ENCODE measurements at regions not wholly inside any gene's neighbourhood (a gene's known extent, or its start where the extent isn't known, plus 50 kb on each side); places are given as distances from the start of the nearest gene placed in this dataset.
"Not testable (repeated sequence)": the region's sequence is repeated elsewhere in the genome, so short reads cannot be mapped to it uniquely, and the experiment has no call there.

- not testable (repeated sequence) for DNase-seq
Observed at GRCh38 chr2:111430817-111431661, 310.3 kb downstream of the BCL2L11 start.

DNA sequence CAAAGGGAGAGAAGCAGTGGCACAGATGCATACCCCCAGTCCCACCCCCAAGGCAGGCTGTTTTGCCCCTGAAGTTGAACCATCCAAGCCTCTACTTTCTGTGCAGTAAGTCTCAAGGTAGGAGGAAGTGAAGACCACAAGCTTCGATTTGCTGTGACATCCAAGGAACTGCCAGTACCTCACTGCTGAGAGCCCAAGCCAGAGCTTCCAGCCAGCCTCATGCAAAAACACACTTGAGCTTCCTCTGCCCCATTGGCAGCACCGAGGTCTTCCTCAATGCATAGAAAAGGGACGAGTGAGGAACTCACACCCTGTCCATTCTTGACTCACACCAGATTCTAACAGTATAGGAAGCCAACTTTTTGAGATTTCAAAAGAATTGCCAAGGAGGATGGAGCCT, 311.7 kb downstream of the BCL2L11 start:
- DNase-seq: not testable (repeated sequence)

- DNase-seq: not testable (repeated sequence)
Observed at GRCh38 chr2:111432916-111433499, 312.3 kb downstream of the BCL2L11 start.

- DNase-seq: not testable (repeated sequence)
Observed at GRCh38 chr2:111433892-111434607, 313.3 kb downstream of the BCL2L11 start.

- not testable (repeated sequence) for DNase-seq
Observed at GRCh38 chr2:111434608-111434939, 313.9 kb downstream of the BCL2L11 start.

DNA sequence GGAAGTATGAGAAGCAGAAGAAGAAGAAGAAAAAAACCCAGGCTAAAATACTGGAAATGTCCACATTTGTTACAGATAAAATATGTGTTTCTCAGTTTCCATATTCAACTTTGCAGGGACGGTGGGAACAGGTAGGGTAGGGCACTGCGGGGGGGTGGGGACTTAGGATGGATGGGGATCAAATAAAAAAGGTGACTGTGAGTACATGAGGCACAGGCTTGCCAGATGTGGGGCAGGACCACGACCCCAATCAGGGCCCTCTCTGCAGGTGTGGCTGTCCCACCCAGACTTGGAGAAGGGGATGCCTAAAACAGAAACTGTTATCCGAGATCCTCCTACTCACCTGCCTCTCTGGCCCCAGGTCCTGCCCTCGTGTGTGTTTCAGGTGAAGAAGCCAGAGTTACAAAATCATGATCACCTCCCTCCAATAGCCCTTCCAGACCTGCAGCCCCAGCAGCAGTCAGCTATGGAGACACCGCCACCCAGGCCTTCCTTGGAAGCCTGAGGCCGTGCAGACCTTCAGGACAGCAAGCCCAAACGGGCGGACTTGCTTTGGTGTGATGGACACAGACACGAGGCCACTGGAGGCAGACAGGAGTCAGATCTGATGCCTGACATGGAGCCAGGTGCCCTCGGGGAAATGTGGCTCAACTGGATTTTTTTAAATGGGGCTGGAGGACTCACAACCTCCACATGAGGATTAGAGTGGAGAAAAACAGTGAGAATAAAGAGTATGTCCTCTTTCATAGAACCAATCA, 315.0 kb downstream of the BCL2L11 start:
- DNase-seq: not testable (repeated sequence)

- DNase-seq: not testable (repeated sequence)
Observed at GRCh38 chr2:111436411-111436810, 315.7 kb downstream of the BCL2L11 start.

DNA sequence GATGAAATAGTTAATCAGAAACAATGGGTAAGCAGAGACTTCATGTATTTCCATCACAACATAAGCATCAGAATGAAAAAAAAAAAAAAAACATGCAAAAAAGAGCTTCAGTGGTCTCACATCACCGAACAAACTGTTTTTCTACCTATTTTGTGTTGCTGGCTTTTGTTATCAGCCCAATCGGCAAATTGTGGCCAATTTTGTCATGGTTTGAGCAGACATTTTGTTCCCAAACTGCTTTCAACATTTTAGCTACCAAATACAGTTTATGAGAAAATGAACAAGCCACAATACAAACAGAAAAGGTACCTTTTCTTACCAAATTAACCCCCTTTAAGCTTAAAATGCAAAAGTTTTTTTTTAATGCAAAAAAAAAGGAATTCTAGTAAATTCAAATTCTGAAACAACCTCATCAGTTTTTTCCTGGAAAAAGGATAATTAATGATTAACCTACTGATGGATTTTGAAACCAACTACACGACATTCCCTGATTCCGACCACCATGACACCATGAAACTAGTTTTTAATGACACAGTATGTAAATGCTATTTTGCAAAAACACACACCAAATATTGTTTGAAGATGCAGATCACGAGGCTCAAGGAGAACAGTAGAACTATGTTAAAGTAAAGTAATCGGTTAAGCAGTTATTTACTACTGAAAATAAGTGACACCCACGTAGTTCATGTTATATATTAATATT, 316.7 kb downstream of the BCL2L11 start:
- not testable (repeated sequence) for DNase-seq

DNA sequence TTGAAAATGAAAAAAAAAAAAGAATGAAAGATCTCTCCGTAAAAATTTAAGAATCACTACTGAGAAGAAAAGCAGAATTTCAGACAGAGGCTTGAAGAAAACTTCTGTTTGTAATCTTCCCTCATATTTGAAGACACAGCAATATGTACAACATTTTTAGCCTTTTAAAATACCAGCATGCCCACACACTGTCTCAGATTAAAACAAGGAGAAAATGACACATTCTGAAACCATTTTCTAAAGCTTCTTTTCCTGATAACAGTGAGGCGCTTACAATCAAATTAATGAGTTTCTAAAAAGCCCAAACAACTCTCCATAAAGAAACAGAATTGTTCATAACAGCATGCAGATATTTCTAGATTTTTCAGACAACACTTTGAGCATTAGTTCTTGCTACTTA, 317.4 kb downstream of the BCL2L11 start:
- not testable (repeated sequence) for DNase-seq

GRCh38 chr2:111439237-111439636, 318.5 kb downstream of the BCL2L11 start:
- DNase-seq: not testable (repeated sequence)

DNA sequence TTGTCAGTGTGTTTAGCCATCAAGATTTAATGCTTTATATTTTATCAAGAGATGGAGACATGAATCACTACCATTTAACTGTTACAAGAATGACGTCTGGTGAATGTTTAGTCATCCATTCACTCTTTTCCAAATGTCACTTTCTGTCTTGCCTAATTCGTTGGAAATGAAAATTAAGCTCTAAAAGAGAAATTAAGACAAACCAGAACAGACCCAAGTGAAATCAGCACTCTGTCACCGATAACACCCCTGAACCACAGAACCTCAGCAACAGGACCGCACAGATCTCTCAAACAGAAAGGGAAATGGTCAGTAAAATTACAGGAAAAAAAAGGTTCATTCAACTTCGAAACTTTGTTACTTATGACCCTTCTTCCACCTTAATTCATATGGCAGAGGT, 320.9 kb downstream of the BCL2L11 start:
- DNase-seq: not testable (repeated sequence)

GRCh38 chr2:111442767-111443454, 322.2 kb downstream of the BCL2L11 start:
- not testable (repeated sequence) for DNase-seq

- not testable (repeated sequence) for DNase-seq
Observed at GRCh38 chr2:111444516-111444915, 323.8 kb downstream of the BCL2L11 start.

DNA sequence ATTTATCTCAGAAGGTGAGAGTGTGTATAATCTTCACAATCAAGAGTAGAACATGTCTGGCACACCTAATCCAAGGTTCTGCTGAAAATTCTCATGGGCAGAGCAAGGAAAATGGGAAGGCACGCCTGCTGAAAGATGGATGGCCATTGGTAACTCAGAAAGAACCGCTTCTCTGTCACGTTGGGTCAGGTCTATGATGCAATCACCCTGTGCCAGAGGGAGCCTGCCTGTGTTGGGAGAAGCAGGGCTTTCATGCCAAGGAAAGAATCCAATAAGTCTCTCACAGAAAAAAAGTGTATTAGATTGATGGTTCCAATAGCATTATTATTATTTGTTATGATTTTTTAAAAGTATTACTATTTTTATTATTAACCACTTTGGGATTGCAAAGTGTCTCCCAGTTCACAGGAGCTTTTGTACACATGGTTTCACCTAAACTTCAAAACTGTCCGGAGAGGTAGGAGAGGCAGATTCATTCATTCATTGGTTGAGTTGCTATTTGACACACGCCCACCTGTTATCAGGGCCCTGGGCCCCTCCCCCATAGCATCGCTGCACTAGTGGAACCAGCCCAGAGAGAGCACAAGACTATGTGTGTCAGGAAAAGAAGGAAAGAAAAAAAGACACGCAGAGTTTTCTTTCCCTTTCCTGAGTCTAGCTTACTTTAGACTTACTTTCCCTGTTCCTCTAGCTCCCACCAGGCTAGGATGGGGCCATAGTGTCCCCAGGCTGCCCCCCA, 324.6 kb downstream of the BCL2L11 start:
- not testable (repeated sequence) for DNase-seq

DNA sequence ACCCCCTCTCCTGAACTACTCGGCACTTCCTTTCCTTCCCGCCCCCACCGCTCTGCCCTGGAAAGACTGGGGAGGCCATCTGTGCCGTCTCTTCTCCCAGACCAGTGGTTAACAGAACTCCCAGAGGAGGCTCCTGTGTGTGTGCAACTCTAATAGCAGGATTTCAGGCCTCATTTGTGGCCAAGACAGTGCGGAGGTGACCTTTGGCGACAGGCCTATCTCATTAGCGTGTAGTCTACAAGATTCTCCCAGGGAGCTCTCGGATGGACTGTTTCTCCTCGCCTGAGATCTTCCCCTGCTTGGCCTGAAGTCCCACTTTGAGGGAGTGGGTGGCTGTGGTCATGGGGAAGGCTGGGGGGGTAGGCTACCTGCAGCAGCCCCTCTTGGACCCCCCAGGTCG, 325.2 kb downstream of the BCL2L11 start:
- not testable (repeated sequence) for DNase-seq

DNA sequence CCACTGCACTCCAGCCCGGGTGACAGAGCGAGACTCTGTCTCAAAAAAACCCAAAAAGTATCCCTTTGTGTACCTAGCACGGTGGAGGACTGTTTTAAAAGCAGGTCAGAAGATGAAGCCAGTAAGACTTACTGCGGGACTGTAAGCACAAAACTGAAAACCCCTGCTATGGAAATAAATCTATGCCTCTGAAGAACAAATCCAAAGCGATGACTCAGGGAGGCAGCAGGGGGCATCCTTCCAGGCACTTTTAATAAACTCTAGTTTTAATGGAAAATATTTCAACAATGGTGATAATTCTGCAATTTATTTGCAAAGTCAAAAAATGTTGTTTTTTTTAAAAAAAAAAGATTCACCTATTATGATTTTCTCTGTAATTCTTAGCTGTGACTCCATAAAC, 326.8 kb downstream of the BCL2L11 start:
- DNase-seq: not testable (repeated sequence)

- not testable (repeated sequence) for DNase-seq
Observed at GRCh38 chr2:111448796-111449195, 328.1 kb downstream of the BCL2L11 start.

- DNase-seq: not testable (repeated sequence)
Observed at GRCh38 chr2:111450526-111450925, 329.8 kb downstream of the BCL2L11 start.

DNA sequence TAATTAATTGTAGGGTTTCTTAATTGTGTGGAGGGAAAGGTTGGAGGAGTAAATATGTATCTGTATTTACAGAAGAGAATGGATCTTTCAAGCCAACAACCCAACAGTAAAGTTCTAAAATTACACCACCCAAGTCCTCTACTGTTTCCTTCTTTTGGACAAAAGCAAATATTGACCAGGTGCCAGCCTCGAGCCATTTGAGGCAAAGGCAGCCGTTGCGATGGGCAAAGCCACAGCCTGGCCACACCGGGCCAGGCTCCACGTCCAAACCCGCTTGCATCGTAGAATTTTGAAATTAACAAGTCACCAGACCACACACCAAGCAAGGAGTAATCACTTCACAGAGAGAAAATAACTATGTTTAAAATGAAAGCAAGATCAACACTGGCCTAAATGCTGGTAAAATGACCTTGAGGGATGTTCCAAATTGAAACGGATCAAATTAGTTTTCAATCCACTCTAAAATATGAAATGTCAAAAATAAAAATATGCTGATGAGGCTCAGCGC, 331.0 kb downstream of the BCL2L11 start:
- not testable (repeated sequence) for DNase-seq

DNA sequence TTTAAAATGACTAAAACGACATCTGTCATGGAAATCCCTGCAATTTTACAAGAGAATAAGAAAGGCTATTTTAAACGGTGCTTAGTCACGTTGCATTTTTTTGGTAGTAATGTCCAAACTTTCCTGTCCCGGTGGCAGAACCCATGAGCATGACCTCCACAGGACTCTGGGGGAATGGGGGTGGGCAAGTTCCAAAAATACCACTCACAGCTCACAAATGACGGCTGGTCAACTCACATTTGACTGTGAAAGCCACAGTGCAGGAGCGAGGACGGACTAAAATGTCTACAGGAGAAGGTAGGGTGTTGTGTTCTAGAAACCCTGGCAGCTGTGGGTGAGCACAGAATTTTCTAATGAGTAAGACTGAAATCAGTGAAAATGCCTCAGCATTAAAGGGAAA, 331.5 kb downstream of the BCL2L11 start:
- DNase-seq: not testable (repeated sequence)

- not testable (repeated sequence) for DNase-seq
Observed at GRCh38 chr2:111453308-111453707, 332.6 kb downstream of the BCL2L11 start.
